ENCODE measurements at regions not wholly inside any gene's neighbourhood (a gene's known extent, or its start where the extent isn't known, plus 50 kb on each side); places are given as distances from the start of the nearest gene placed in this dataset.

- TF ChIP-seq, protein P1, sequence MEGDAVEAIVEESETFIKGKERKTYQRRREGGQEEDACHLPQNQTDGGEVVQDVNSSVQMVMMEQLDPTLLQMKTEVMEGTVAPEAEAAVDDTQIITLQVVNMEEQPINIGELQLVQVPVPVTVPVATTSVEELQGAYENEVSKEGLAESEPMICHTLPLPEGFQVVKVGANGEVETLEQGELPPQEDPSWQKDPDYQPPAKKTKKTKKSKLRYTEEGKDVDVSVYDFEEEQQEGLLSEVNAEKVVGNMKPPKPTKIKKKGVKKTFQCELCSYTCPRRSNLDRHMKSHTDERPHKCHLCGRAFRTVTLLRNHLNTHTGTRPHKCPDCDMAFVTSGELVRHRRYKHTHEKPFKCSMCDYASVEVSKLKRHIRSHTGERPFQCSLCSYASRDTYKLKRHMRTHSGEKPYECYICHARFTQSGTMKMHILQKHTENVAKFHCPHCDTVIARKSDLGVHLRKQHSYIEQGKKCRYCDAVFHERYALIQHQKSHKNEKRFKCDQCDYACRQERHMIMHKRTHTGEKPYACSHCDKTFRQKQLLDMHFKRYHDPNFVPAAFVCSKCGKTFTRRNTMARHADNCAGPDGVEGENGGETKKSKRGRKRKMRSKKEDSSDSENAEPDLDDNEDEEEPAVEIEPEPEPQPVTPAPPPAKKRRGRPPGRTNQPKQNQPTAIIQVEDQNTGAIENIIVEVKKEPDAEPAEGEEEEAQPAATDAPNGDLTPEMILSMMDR (IDR thresholded peaks at IDR 0.05): no peak
- TF ChIP-seq POLR2A (IDR thresholded peaks at IDR 0.05): no peak
- no peak for TF ChIP-seq POLR2AphosphoS5 (IDR thresholded peaks at IDR 0.05)
These were observed 291.6 kb downstream of the ARAP2 start for GRCh38 chr4:35952751-35953150.

Measured in stomach (tissue), 4 donors.